Lung (tissue), 11 donors: ENCODE measurements at regions not wholly inside any gene's neighbourhood (a gene's known extent, or its start where the extent isn't known, plus 50 kb on each side); places are given as distances from the start of the nearest gene placed in this dataset.

ENCODE experiments used
- ATAC-seq: fragments of 200-7000 bp; cut with Tn5 transposase; one replicate; pipeline ENCODE4 v1.9.1; 2020; ENCODE audit warnings: moderate number of reproducible peaks; ENCODE audit not compliant: insufficient read depth, low FRiP score
- DNase-seq, 3 donors: peaks; one replicate each; pipeline ENCODE4 v3.0.0-alpha.2; 2013 to 2017
- H3K27ac ChIP-seq, 2 donors: one replicate each; pipeline ENCODE4 v1.5.1; 2013; ENCODE audit warnings: mild to moderate bottlenecking in 2 of 2, moderate library complexity in 2 of 2, control low read depth in 1 of 2, inconsistent platforms in 1 of 2, low read depth in 1 of 2, low read length in 1 of 2
- H3K27me3 ChIP-seq, 3 donors: one replicate each; pipeline ENCODE4 v1.5.1; 2013; ENCODE audit warnings: low read length in 2 of 3; ENCODE audit not compliant: control insufficient read depth in 3 of 3, insufficient read depth in 3 of 3
- H3K36me3 ChIP-seq, 4 donors: one replicate each; pipeline ENCODE4 v1.5.1; 2013; ENCODE audit warnings: low read length in 4 of 4, mild to moderate bottlenecking in 1 of 4, moderate library complexity in 1 of 4; ENCODE audit not compliant: control insufficient read depth in 4 of 4, insufficient read depth in 4 of 4
- H3K4me1 ChIP-seq, 5 donors: one replicate each; pipeline ENCODE4 v1.5.1; 2013; ENCODE audit warnings: low read length in 5 of 5, mild to moderate bottlenecking in 2 of 5, moderate library complexity in 1 of 5; ENCODE audit not compliant: control insufficient read depth in 5 of 5, insufficient read depth in 5 of 5
- H3K4me3 ChIP-seq: one replicate; pipeline ENCODE4 v1.5.1; 2013; ENCODE audit warnings: mild to moderate bottlenecking, control low read depth, moderate library complexity
- H3K9ac ChIP-seq, 2 donors: one replicate each; pipeline ENCODE4 v1.5.1; 2013; ENCODE audit warnings: low read length in 2 of 2, control low read depth in 1 of 2; ENCODE audit not compliant: insufficient read depth in 1 of 2
- H3K9me3 ChIP-seq, 4 donors: one replicate each; pipeline ENCODE4 v1.5.1; 2013; ENCODE audit warnings: low read length in 3 of 4, mild to moderate bottlenecking in 1 of 4, moderate library complexity in 1 of 4; ENCODE audit not compliant: control insufficient read depth in 4 of 4, insufficient read depth in 3 of 4
- WGBS, 2 donors: extraction: QIAGEN DNeasy Blood & Tissue Kit; methylation state at CpG; one replicate each; pipeline ENCODE4 v1.1.7; 2013; 5-methylcytosine and 5-hydroxymethylcytosine counted together
- TF ChIP-seq, protein P1 (sequence below): IDR thresholded peaks from 2 replicates; pipeline ENCODE4 v1.5.1; 2012; ENCODE audit warnings: mild to moderate bottlenecking; ENCODE audit errors: control extremely low read depth, extremely low read depth
- donor health status: control.
- donor health status: control.
- donor health status: Bipolar disorder and iron deficiency.
- donor health status: healthy.
- donor health status: DM: yes; HTN: yes; CAD: no.

DNA sequence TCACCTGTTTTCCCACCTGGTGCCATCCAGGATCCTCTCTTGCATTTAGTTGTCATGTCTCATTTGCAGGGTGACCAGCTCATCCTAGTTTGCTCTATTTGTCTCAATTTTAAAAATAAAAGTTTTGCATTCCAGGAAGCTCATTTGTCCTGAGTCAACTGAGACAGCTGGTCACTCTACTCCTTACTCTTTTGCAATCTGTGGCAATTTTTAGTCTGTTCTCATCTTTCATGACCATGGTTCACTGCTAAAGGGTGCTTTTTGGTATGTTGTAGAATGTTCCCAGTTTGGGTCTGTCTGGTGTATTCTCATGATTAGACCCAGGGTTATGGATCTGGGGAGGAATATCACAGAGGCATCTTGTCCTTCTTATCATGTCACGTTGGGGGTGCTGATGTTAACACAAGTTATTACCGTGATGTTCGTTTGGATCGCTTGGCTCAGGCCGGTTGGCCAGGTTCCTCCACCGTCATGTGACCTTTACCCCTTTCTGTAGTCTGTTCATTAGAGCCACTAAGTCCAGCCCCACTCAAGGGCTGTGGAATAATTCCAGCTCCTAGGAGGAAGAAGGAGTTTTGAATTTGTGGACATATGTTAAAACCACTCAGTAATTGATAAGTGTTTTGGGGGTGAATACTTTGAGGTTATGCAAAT is 103.3 kb upstream of the IGFBP3 start:
- peaks cover 0 to 7% (median 0%) of the 10 kb centered on the region in 5 donors for H3K4me1 ChIP-seq
- H3K36me3 ChIP-seq: no peaks in the 10 kb centered on the region
- ATAC-seq (no peak), DNase-seq (no peak)
- H3K27ac ChIP-seq: no peak overlapping the region
- H3K4me3 ChIP-seq: no peak overlapping the region
- H3K27me3 ChIP-seq: no peaks in the 10 kb centered on the region
- H3K9ac ChIP-seq: no peak overlapping the region
- WGBS, 2 donors: 64 to 73% methylated on average over 6 of the region's 6 CpGs
- peaks cover 0 to 3% (median 0%) of the 10 kb centered on the region in 4 donors for H3K9me3 ChIP-seq
- TF ChIP-seq, protein P1, sequence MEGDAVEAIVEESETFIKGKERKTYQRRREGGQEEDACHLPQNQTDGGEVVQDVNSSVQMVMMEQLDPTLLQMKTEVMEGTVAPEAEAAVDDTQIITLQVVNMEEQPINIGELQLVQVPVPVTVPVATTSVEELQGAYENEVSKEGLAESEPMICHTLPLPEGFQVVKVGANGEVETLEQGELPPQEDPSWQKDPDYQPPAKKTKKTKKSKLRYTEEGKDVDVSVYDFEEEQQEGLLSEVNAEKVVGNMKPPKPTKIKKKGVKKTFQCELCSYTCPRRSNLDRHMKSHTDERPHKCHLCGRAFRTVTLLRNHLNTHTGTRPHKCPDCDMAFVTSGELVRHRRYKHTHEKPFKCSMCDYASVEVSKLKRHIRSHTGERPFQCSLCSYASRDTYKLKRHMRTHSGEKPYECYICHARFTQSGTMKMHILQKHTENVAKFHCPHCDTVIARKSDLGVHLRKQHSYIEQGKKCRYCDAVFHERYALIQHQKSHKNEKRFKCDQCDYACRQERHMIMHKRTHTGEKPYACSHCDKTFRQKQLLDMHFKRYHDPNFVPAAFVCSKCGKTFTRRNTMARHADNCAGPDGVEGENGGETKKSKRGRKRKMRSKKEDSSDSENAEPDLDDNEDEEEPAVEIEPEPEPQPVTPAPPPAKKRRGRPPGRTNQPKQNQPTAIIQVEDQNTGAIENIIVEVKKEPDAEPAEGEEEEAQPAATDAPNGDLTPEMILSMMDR: no peak

DNA sequence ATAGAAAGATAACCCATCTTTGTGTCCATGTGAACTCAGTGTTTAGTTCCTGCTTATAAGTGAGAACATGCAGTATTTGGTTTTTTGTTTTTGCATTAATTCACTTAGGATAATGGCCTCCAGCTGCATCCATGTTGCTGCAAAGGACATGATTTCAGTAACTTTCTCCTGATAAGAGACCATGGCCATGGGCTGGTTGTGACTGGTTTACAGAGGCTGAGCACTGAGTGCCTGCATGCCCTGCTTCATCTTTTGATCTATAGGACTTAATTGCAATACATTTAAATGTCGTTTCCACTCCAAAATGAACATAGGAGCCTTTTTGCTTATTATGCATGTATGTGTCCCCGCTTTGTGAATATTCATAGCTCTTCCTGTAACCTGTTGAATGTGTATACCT is 101.3 kb upstream of the IGFBP3 start:
- TF ChIP-seq, protein P1: no peak
- H3K36me3 ChIP-seq: no peaks in the 10 kb centered on the region
- WGBS, 2 donors: 86 to 90% methylated on average over 2 of the region's 2 CpGs
- DNase-seq (no peak), ATAC-seq (no peak)
- no peaks in the 10 kb centered on the region for H3K9me3 ChIP-seq
- H3K4me3 ChIP-seq: no peak overlapping the region
- no peak overlapping the region for H3K27ac ChIP-seq
- H3K27me3 ChIP-seq: no peaks in the 10 kb centered on the region
- peaks cover 0 to 7% (median 0%) of the 10 kb centered on the region in 5 donors for H3K4me1 ChIP-seq
- H3K9ac ChIP-seq: no peak overlapping the region

DNA sequence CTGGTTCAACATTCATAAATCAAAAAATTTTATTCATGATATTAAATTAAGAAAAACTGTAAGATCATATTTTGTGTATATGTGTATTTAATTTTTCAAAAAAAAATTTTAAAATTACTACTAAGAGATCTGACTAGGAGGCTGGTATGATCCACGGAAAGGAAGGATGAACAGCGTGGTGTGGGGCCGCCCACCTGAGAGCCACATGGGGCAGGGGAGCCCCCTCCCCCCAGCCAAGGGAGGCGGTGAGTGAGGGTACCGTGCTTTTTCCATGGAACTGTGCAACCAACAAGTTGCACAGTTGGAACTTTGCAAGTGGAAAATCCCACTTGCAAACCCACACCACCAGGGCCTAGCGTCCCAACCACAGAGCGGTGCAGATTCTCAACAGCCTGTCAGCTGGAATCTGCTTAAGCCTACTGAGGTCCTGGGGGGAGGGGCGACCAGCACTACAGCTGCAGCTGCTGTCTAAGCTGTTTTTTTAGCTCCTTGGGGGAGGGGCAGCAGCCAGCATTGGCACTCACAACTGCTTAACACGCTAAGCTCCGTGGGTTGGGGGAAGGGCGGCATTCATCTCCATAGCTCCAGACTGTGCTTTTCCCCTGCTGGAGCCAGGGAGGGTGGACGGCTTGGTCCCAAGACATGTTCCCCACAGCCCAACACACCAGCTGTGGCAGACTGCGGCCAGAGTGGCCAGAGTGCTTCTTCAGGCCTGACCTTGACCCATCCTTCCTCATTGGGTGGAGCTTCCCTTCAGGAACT is 94.2 kb upstream of the IGFBP3 start:
- H3K9ac ChIP-seq: no peak overlapping the region
- H3K4me3 ChIP-seq: no peak overlapping the region
- WGBS, 2 donors: 50 to 55% methylated on average over 13 of the region's 13 CpGs
- no peaks in the 10 kb centered on the region for H3K36me3 ChIP-seq
- no peak for ATAC-seq
- peaks cover 0 to 4% (median 3%) of the 10 kb centered on the region in 5 donors for H3K4me1 ChIP-seq
- H3K27me3 ChIP-seq: no peaks in the 10 kb centered on the region
- H3K27ac ChIP-seq: no peak overlapping the region
- TF ChIP-seq, protein P1: no peak
- H3K9me3 ChIP-seq: peaks cover 0 to 2% (median 0%) of the 10 kb centered on the region in 4 donors
- DNase-seq: peak; percentile 84 to 92 (median 85)
